8988T (cell line): ENCODE measurements at regions not wholly inside any gene's neighbourhood (a gene's known extent, or its start where the extent isn't known, plus 50 kb on each side); places are given as distances from the start of the nearest gene placed in this dataset.
"Not testable (repeated sequence)": the region's sequence is repeated elsewhere in the genome, so short reads cannot be mapped to it uniquely, and the experiment has no call there.

Source experiments
- DNase-seq: peaks from one replicate; pipeline ENCODE4 v3.0.0; 2011

GRCh38 chr4:130901321-130901720, 1805.4 kb downstream of the C4orf33 start:
- no peak for DNase-seq

GRCh38 chr4:130922955-130923354, 1827.0 kb downstream of the C4orf33 start:
- DNase-seq, result no peak

- no peak for DNase-seq
These were observed 1859.6 kb downstream of the C4orf33 start for GRCh38 chr4:130955520-130955919.

- no peak for DNase-seq
These were observed 1889.4 kb downstream of the C4orf33 start for GRCh38 chr4:130985371-130985770.

GRCh38 chr4:130995988-130996387, 1900.0 kb downstream of the C4orf33 start:
- DNase-seq, result no peak

GRCh38 chr4:131001371-131001770, 1905.4 kb downstream of the C4orf33 start:
- DNase-seq, result no peak

- no peak for DNase-seq
These were observed 1906.2 kb downstream of the C4orf33 start for GRCh38 chr4:131002132-131002531.

- no peak for DNase-seq
These were observed 1910.4 kb downstream of the C4orf33 start for GRCh38 chr4:131006388-131006787.

GRCh38 chr4:131011961-131012360, 1916.0 kb downstream of the C4orf33 start:
- DNase-seq, result not testable (repeated sequence)

- DNase-seq, result no peak
These were observed 1917.3 kb downstream of the C4orf33 start for GRCh38 chr4:131013226-131013625.

GRCh38 chr4:131026771-131027170, 1930.8 kb downstream of the C4orf33 start:
- no peak for DNase-seq

- DNase-seq, result no peak
These were observed 1948.4 kb downstream of the C4orf33 start for GRCh38 chr4:131044368-131044767.

GRCh38 chr4:131046821-131047220, 1950.9 kb downstream of the C4orf33 start:
- no peak for DNase-seq

GRCh38 chr4:131052646-131053045, 1956.7 kb downstream of the C4orf33 start:
- no peak for DNase-seq

GRCh38 chr4:131054489-131055019, 1958.6 kb downstream of the C4orf33 start:
- no peak for DNase-seq

GRCh38 chr4:131061734-131062133, 1965.8 kb downstream of the C4orf33 start:
- no peak for DNase-seq

GRCh38 chr4:131063878-131064277, 1967.9 kb downstream of the C4orf33 start:
- no peak for DNase-seq

- no peak for DNase-seq
These were observed 1985.1 kb downstream of the C4orf33 start for GRCh38 chr4:131081069-131081468.

- no peak for DNase-seq
These were observed 1989.0 kb downstream of the C4orf33 start for GRCh38 chr4:131084997-131085396.

- DNase-seq, result no peak
These were observed 1995.9 kb downstream of the C4orf33 start for GRCh38 chr4:131091896-131092295.

- DNase-seq, result no peak
These were observed 1997.4 kb downstream of the C4orf33 start for GRCh38 chr4:131093303-131093702.

GRCh38 chr4:131098976-131099375, 2003.0 kb downstream of the C4orf33 start:
- no peak for DNase-seq

GRCh38 chr4:131113273-131113672, 2017.3 kb downstream of the C4orf33 start:
- no peak for DNase-seq

GRCh38 chr4:131113704-131114103, 2017.8 kb downstream of the C4orf33 start:
- no peak for DNase-seq

GRCh38 chr4:131119661-131120060, 2023.7 kb downstream of the C4orf33 start:
- DNase-seq, result no peak

GRCh38 chr4:131137196-131137595, 2011.9 kb upstream of the PCDH10 start:
- DNase-seq, result no peak
